ENCODE measurements at regions not wholly inside any gene's neighbourhood (a gene's known extent, or its start where the extent isn't known, plus 50 kb on each side); places are given as distances from the start of the nearest gene placed in this dataset.

DNA sequence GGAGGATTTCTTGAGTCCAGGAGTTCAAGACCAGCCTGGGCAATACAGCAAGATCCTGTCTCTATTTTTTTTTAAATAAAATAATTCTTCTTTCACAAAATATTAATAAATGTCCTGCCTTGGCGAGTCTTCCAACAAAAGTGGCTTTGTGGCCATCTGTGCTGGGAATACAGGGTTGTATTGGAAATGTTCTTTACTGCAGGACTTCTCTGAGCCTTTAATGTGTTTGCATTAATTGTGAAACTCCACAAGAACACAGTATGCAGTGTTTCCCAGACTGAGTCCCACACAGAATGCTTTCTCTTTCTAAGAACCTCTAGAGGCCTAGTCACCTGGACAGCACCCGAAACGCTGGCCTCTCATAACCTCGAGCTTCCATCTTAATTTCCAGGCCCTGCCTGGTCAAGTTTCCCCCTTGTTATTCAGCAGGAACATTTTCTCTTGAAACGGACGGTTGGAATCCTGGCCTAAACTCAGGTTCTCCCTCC, 85.4 kb upstream of the ARRDC4 start:
- DNase-seq (ENCODE audit: low read depth) = no peak
- TF ChIP-seq, protein P1, sequence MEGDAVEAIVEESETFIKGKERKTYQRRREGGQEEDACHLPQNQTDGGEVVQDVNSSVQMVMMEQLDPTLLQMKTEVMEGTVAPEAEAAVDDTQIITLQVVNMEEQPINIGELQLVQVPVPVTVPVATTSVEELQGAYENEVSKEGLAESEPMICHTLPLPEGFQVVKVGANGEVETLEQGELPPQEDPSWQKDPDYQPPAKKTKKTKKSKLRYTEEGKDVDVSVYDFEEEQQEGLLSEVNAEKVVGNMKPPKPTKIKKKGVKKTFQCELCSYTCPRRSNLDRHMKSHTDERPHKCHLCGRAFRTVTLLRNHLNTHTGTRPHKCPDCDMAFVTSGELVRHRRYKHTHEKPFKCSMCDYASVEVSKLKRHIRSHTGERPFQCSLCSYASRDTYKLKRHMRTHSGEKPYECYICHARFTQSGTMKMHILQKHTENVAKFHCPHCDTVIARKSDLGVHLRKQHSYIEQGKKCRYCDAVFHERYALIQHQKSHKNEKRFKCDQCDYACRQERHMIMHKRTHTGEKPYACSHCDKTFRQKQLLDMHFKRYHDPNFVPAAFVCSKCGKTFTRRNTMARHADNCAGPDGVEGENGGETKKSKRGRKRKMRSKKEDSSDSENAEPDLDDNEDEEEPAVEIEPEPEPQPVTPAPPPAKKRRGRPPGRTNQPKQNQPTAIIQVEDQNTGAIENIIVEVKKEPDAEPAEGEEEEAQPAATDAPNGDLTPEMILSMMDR (IDR thresholded peaks at IDR 0.05; ENCODE audit: control insufficient read depth, insufficient read depth, low read depth, low read length, missing control alignments) = no peak
- no peak overlapping the region for H3K4me3 ChIP-seq (ENCODE audit: control insufficient read depth, low read depth, low read length)

DNA sequence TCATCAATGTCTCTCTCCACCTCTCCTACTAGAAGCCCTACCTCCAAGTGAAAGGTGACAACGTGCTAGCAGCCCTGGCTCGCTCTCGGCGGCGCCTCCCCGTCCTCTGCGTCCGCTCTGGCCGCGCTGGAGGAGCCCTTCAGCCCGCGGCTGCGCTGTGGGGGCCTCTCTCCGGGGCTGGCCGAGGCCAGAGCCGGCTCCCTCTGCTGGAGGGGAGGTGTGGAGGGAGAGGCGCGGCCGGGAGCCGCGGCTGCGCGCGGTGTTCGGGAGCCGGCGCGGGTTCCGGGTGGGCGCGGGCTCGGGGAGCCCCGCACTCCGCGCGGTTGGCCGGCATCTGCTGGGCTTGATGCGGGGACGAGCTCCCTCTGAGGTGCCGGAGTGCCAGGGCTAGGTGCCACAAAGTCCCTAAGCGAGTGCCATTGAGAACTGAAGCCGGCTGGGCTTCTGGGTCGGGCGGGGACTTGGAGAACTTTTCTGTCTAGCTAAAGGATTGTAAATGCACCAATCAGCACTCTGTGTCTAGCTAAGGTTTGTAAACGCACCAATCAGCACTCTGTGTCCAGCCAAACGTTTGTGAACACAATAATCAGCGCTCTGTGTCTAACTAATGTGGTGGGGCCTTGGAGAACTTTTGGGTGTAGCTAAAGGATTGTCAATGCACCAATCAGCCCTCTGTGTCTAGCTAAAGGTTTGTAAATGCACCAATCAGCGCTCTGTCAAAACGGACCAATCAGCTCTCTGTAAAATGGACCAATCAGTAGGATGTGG, 84.8 kb upstream of the ARRDC4 start:
- no peak overlapping the region for H3K4me3 ChIP-seq (ENCODE audit: control insufficient read depth, low read depth, low read length)
- no peak for DNase-seq (ENCODE audit: low read depth)
- TF ChIP-seq, protein P1 (IDR thresholded peaks at IDR 0.05; ENCODE audit: control insufficient read depth, insufficient read depth, low read depth, low read length, missing control alignments) = no peak

DNA sequence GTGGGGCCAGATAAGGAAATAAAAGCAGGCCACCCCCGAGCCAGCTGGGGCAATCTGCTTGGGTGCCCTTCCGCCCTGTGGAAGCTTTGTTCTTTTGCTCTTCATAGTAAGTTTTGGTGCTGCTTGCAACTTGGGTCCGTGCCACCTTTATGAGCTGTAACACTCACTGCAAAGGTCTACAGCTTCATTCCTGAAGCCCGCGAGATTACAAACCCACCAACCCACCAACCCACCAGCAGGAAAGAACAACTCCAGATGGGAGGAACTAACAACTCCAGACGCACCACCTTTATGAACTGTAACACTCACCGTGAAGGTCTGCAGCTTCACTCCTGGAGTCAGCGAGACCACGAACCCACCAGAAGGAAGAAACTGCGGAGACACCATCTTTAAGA, 84.2 kb upstream of the ARRDC4 start:
- TF ChIP-seq, protein P1 (IDR thresholded peaks at IDR 0.05; ENCODE audit: control insufficient read depth, insufficient read depth, low read depth, low read length, missing control alignments) = no peak
- no peak overlapping the region for H3K4me3 ChIP-seq (ENCODE audit: control insufficient read depth, low read depth, low read length)
- no peak for DNase-seq (ENCODE audit: low read depth)

DNA sequence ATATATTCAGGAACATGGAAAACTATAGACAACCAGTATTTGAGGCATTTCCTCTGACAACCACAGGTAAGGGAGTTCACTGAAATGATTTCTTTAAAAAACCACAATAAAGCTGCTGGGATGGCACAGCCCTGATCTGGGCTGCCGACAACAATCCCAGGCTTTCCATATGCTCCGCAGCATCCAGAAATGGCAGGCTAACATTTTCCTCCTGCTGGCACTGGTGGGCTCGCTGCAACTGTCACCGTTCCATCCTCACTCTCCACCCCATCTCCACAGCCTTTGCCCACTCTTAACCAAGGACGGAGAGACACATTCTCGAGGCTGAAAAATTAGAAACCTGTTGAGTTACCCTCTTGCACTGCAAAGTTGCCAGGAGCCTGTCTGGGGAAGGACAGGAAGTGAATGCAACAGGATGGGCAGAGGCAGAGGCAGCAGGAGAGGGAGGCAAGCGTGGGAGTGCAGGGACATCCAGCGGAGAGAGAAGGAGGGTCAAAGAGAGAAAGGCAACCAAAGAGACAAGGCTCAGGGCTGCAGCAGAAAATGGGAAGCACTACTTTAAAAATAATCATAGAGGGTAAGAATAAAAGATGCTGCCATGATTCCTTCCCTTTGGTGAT, 79.0 kb upstream of the ARRDC4 start:
- TF ChIP-seq, protein P1 (IDR thresholded peaks at IDR 0.05; ENCODE audit: control insufficient read depth, insufficient read depth, low read depth, low read length, missing control alignments) = no peak
- DNase-seq (ENCODE audit: low read depth) = no peak
- no peak overlapping the region for H3K4me3 ChIP-seq (ENCODE audit: control insufficient read depth, low read depth, low read length)

DNA sequence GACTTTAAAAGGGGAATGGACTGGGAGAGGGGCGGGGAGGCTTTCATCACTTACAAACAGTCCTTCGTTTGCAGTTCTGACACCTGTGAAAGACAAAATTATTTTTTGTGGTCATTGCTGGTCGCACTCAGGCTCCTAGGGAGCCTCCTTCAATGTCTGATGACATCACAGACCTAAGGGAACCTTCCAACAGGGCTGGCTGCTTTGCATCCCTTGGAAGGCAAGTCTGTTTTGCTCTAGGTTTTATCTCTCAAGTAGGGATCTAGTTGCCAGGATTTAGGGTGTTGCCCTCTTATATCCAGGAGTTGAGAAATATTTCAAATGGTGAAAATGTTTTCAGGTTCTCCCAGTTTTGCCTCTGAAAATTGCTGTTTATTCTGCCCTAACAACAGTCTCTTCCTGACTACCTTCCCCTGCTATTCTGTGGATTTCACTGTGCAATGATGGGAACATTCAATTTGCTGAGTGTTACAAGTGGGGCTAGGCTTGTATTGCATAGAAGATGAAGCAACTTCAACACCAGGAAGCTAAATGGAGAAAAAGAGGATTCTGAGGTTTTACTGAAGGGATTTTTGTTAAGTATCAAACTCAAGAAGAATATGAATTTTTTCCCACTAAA, 75.9 kb upstream of the ARRDC4 start:
- DNase-seq (ENCODE audit: low read depth) = no peak
- TF ChIP-seq, protein P1 (IDR thresholded peaks at IDR 0.05; ENCODE audit: control insufficient read depth, insufficient read depth, low read depth, low read length, missing control alignments) = no peak
- no peak overlapping the region for H3K4me3 ChIP-seq (ENCODE audit: control insufficient read depth, low read depth, low read length)

DNA sequence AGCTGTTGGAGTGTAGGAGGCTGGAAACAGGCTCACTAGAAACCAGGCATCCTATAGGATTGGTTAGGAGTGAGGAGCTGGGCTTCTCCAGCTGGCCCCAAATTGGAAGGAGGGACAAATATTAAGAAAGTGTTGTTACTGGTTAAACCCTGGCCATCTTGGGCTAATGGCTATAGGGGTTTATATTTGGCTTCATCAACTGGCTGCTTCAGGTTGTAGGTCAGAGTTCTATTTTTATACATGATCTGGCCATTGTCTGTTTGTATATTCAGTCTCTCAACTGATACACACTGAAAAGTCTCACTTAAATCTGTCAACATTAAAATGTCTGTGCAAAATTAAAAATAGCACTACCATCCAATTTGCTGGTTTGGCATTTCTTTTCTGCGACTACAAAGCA, 70.2 kb upstream of the ARRDC4 start:
- H3K4me3 ChIP-seq (ENCODE audit: control insufficient read depth, low read depth, low read length) = no peak overlapping the region
- DNase-seq (ENCODE audit: low read depth) = no peak
- TF ChIP-seq, protein P1 (IDR thresholded peaks at IDR 0.05; ENCODE audit: control insufficient read depth, insufficient read depth, low read depth, low read length, missing control alignments) = no peak

Measured in AG09309 (cell line).